GM12878 (cell line): ENCODE measurements at regions not wholly inside any gene's neighbourhood (a gene's known extent, or its start where the extent isn't known, plus 50 kb on each side); places are given as distances from the start of the nearest gene placed in this dataset.

Experiments used
- ATAC-seq: fragments of 200-7000 bp; cut with Tn5 transposase; 3 replicates; pipeline ENCODE4 v1.9.1; 2020; ENCODE audit warnings: mild to moderate bottlenecking, moderate library complexity
- BruUV-seq: library from RNA; stranded (reverse); fragments of 400-500 nt; replicated peaks from 2 replicates; lab custom pipeline; 2021; lab: Mats Ljungman, UMichigan
- CTCF ChIA-PET: fragments of 300-600 bp; sonication (Branson Sonifier 250); formaldehyde crosslinking; extraction: SDS; loops from one replicate; lab custom pipeline; 2021; ENCODE audit warnings: inconsistent platforms; lab: Yijun Ruan, JAX
- POLR2A ChIA-PET: fragments of 350-600 bp; formaldehyde crosslinking; extraction: SDS; loops from one replicate; lab custom pipeline; 2021; ENCODE audit warnings: inconsistent platforms; lab: Charles Lee
- RAD21 ChIA-PET: fragments of 300-600 bp; sonication (Branson Sonifier 250); formaldehyde crosslinking; loops from one replicate; lab custom pipeline; 2023; ENCODE audit warnings: antibody characterized with exemption; ENCODE audit not compliant: unreplicated experiment; lab: Charles Lee
- SMC1A ChIA-PET: fragments of 300-600 bp; sonication (Branson Sonifier 250); formaldehyde crosslinking; loops from one replicate; lab custom pipeline; 2023; ENCODE audit not compliant: unreplicated experiment, uncharacterized antibody; lab: Charles Lee
- DNase-seq: peaks from one replicate; pipeline ENCODE4 v3.0.0-alpha.2; 2011; ENCODE audit warnings: low read depth, low spot score
- FAIRE-seq: peaks from 3 replicates; lab custom pipeline; 2011; peaks lifted over from hg19 to GRCh38; lab: Jason Lieb, UNC
- H2AFZ ChIP-seq: 2 replicates; pipeline ENCODE4 v1.6.0; 2011; ENCODE audit warnings: low read depth, low read length, control low read depth; ENCODE audit not compliant: control insufficient read depth
- H3K27ac ChIP-seq: 2 replicates; pipeline ENCODE4 v1.5.1; 2011; ENCODE audit warnings: control low read depth; ENCODE audit not compliant: control insufficient read depth, insufficient read depth
- H3K27me3 ChIP-seq, 2 experiments: replicated peaks in 1 of 2; 2 replicates each; pipeline versions ENCODE4 v1.6.0 to v1.6.1; 2011; ENCODE audit warnings: low read length in 1 of 2; ENCODE audit not compliant: control insufficient read depth in 2 of 2, insufficient read depth in 2 of 2
- H3K36me3 ChIP-seq, 2 experiments: 2 replicates each; pipeline ENCODE4 v1.5.1; 2011; ENCODE audit warnings: low read length in 1 of 2; ENCODE audit not compliant: control insufficient read depth in 2 of 2, insufficient read depth in 2 of 2
- H3K4me1 ChIP-seq: 2 replicates; pipeline ENCODE4 v1.6.1; 2011; ENCODE audit warnings: mild to moderate bottlenecking, low read length, moderate library complexity, mixed read lengths; ENCODE audit not compliant: control insufficient read depth, insufficient read depth
- H3K4me2 ChIP-seq: 2 replicates; pipeline ENCODE4 v1.6.0; 2011; ENCODE audit warnings: control low read depth; ENCODE audit not compliant: control insufficient read depth, insufficient read depth
- H3K4me3 ChIP-seq: fragments of 200-600 bp; sonication (generic); 2 replicates; pipeline ENCODE4 v1.5.1; 2016
- H3K79me2 ChIP-seq: 2 replicates; pipeline ENCODE4 v1.6.0; 2011; ENCODE audit warnings: low read length; ENCODE audit not compliant: control insufficient read depth, insufficient read depth
- H3K9ac ChIP-seq: 2 replicates; pipeline ENCODE4 v1.8.0; 2011; ENCODE audit warnings: low read length, control low read depth, mixed read lengths; ENCODE audit not compliant: control insufficient read depth, insufficient read depth
- H3K9me3 ChIP-seq: replicated peaks from 3 replicates; pipeline ENCODE4 v1.5.1; 2011; ENCODE audit warnings: mild to moderate bottlenecking, low read length; ENCODE audit not compliant: control insufficient read depth, insufficient read depth
- H4K20me1 ChIP-seq: 2 replicates; pipeline ENCODE4 v1.6.0; 2011; ENCODE audit not compliant: control insufficient read depth, insufficient read depth
- MLLT1 ChIP-seq: fragments of 450-650 bp; IDR thresholded peaks from 2 replicates; pipeline ENCODE4 v1.6.1; 2016; ENCODE audit warnings: mild to moderate bottlenecking
- MYB ChIP-seq: fragments of 150-350 bp; IDR thresholded peaks from 2 replicates; pipeline ENCODE4 v1.6.1; 2014; ENCODE audit warnings: mild to moderate bottlenecking, low read depth, low read length, borderline replicate concordance
- NFIC ChIP-seq: IDR thresholded peaks from 2 replicates; pipeline ENCODE4 v1.6.1; 2012; ENCODE audit warnings: low read depth, mild to moderate bottlenecking, inconsistent platforms, low read length, moderate library complexity
- NFXL1 ChIP-seq: fragments of 450-650 bp; IDR thresholded peaks from 2 replicates; pipeline ENCODE4 v1.6.1; 2017; ENCODE audit warnings: antibody characterized with exemption, mild to moderate bottlenecking, borderline replicate concordance
- WRNIP1 ChIP-seq: IDR thresholded peaks from 2 replicates; pipeline ENCODE4 v1.6.1; 2011; ENCODE audit warnings: low read depth, low read length, improper control_type of control experiment, borderline replicate concordance
- YY1 ChIP-seq: IDR thresholded peaks from 2 replicates; pipeline ENCODE4 v1.6.1; 2011; ENCODE audit warnings: low read depth, mild to moderate bottlenecking, low read length
- WGBS: methylation state at CpG from one replicate; pipeline ENCODE4 v1.1.6; 2016; ENCODE audit warnings: low lambda C conversion rate; ENCODE audit not compliant: insufficient replicate concordance, insufficient coverage; ENCODE audit errors: missing lambda C conversion rate; 5-methylcytosine and 5-hydroxymethylcytosine counted together
- in situ Hi-C: fragments of 300-500 bp; cut with MboI; formaldehyde crosslinking; loops from 9 replicates; pipeline ENCODE4 v1.14.3; 2018; ENCODE audit warnings: mixed read lengths
- intact Hi-C: fragments of 100-400 bp; cut with micrococcal nuclease; formaldehyde crosslinking; loops from one replicate; pipeline ENCODE4 v1.14.2; 2022; ENCODE audit not compliant: unreplicated experiment
- TF ChIP-seq, protein P1 (sequence below): fragments of 450-650 bp; formaldehyde crosslinking; IDR thresholded peaks from 2 replicates; pipeline ENCODE4 v1.5.0; 2022; ENCODE audit warnings: mild to moderate bottlenecking, missing genetic modification characterization

- SMC1A ChIA-PET, result no interaction called here
Observed at GRCh38 chr4:166293556-166293955, 420.5 kb downstream of the TLL1 start.

More at GRCh38 chr4:166293556-166293955, 420.5 kb downstream of the TLL1 start:
- FAIRE-seq (no peak), ATAC-seq (no peak), DNase-seq (no peak)
- Histone ChIP-seq H3K4me1 (no peaks in the 10 kb centered on the region), H3K27ac (no peak overlapping the region), H3K4me3 (no peak overlapping the region), H3K4me2 (no peak overlapping the region), H2AFZ (no peak overlapping the region), H4K20me1 (no peaks in the 10 kb centered on the region), H3K9me3 (no peaks in the 10 kb centered on the region), H3K79me2 (no peaks in the 10 kb centered on the region), H3K9ac (no peak overlapping the region), H3K36me3 (no peaks in the 10 kb centered on the region), H3K27me3 (no peaks in the 10 kb centered on the region)
- TF ChIP-seq NFIC, result no peak
- no peak for TF ChIP-seq YY1
- TF ChIP-seq MYB, result no peak
- no peak for TF ChIP-seq WRNIP1
- no peak for TF ChIP-seq NFXL1
- TF ChIP-seq MLLT1, result no peak
- TF ChIP-seq, protein P1, sequence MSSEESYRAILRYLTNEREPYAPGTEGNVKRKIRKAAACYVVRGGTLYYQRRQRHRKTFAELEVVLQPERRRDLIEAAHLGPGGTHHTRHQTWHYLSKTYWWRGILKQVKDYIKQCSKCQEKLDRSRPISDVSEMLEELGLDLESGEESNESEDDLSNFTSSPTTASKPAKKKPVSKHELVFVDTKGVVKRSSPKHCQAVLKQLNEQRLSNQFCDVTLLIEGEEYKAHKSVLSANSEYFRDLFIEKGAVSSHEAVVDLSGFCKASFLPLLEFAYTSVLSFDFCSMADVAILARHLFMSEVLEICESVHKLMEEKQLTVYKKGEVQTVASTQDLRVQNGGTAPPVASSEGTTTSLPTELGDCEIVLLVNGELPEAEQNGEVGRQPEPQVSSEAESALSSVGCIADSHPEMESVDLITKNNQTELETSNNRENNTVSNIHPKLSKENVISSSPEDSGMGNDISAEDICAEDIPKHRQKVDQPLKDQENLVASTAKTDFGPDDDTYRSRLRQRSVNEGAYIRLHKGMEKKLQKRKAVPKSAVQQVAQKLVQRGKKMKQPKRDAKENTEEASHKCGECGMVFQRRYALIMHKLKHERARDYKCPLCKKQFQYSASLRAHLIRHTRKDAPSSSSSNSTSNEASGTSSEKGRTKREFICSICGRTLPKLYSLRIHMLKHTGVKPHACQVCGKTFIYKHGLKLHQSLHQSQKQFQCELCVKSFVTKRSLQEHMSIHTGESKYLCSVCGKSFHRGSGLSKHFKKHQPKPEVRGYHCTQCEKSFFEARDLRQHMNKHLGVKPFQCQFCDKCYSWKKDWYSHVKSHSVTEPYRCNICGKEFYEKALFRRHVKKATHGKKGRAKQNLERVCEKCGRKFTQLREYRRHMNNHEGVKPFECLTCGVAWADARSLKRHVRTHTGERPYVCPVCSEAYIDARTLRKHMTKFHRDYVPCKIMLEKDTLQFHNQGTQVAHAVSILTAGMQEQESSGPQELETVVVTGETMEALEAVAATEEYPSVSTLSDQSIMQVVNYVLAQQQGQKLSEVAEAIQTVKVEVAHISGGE (CRISPR knock-in tag), result no peak
- intact Hi-C loops, result no loop called here
- in situ Hi-C loops, result no loop called here
- ChIA-PET RAD21 (no interaction called here), CTCF (interaction anchor here (0.7 kb wide), 1 partner anchor 14 kb away, joined by 3 read pairs; no protein-coding TSS in a partner anchor), POLR2A (interaction anchor here (0.5 kb wide), 1 partner anchor 809 kb away, joined by 3 read pairs; no protein-coding TSS in a partner anchor)
- no TSS peak for BruUV-seq
- 0% methylated on average over 2 of the region's 2 CpGs for WGBS
